Neutrophil (primary cell): ENCODE measurements at regions not wholly inside any gene's neighbourhood (a gene's known extent, or its start where the extent isn't known, plus 50 kb on each side); places are given as distances from the start of the nearest gene placed in this dataset.

Experiments
- H3K27ac ChIP-seq: fragments of 200-600 bp; sonication (generic); 2 replicates; pipeline ENCODE4 v1.5.1; 2016; ENCODE audit warnings: mild to moderate bottlenecking, moderate library complexity
- H3K27me3 ChIP-seq: fragments of 200-600 bp; sonication (generic); 2 replicates; pipeline ENCODE4 v1.6.0; 2016; ENCODE audit warnings: mild to moderate bottlenecking
- H3K36me3 ChIP-seq: fragments of 200-600 bp; sonication (generic); 2 replicates; pipeline ENCODE4 v1.5.1; 2017
- H3K4me1 ChIP-seq, 2 experiments: fragments of 200-600 bp in 1 of 2; sonication (generic) in 1 of 2; 1 replicate in 1 of 2; 2 replicates in 1 of 2; pipeline versions ENCODE4 v1.5.1 to v1.6.1; 2013 to 2016; ENCODE audit warnings: low read depth in 1 of 2, low read length in 1 of 2, mild to moderate bottlenecking in 1 of 2, moderate library complexity in 1 of 2; ENCODE audit not compliant: control insufficient read depth in 1 of 2, insufficient read depth in 1 of 2
- H3K4me3 ChIP-seq, 2 experiments: fragments of 200-600 bp in 1 of 2; sonication (generic) in 1 of 2; 1 replicate in 1 of 2; 2 replicates in 1 of 2; pipeline ENCODE4 v1.5.1; 2013 to 2016; ENCODE audit warnings: low read depth in 1 of 2, low read length in 1 of 2, mild to moderate bottlenecking in 1 of 2, moderate library complexity in 1 of 2
- H3K9me3 ChIP-seq: fragments of 200-600 bp; sonication (generic); 2 replicates; pipeline ENCODE4 v1.5.1; 2016
- CTCF ChIP-seq: fragments of 200-600 bp; sonication (generic); IDR thresholded peaks from 2 replicates; pipeline ENCODE4 v1.5.1; 2016; ENCODE audit warnings: antibody characterized with exemption

GRCh38 chr15:87724330-87724729, 532.2 kb downstream of the NTRK3 start:
- H3K4me1 ChIP-seq, result peaks cover 36 to 37% of the 10 kb centered on the region in 2 experiments
- peak overlapping the region; percentile 35 for H3K27ac ChIP-seq
- no peaks in the 10 kb centered on the region for H3K9me3 ChIP-seq
- H3K4me3 ChIP-seq, result no peak overlapping the region
- H3K27me3 ChIP-seq, result no peaks in the 10 kb centered on the region
- H3K36me3 ChIP-seq, result no peaks in the 10 kb centered on the region
- no peak for TF ChIP-seq CTCF

- Histone ChIP-seq H3K36me3 (no peaks in the 10 kb centered on the region), H3K27me3 (no peaks in the 10 kb centered on the region), H3K27ac (peak overlapping the region; percentile 35), H3K4me3 (no peak overlapping the region), H3K4me1 (peaks cover 36 to 37% of the 10 kb centered on the region in 2 experiments), H3K9me3 (no peaks in the 10 kb centered on the region)
- TF ChIP-seq CTCF, result no peak
Observed at GRCh38 chr15:87722941-87723691, 533.4 kb downstream of the NTRK3 start.

- Histone ChIP-seq H3K9me3 (no peaks in the 10 kb centered on the region), H3K27ac (no peak overlapping the region), H3K27me3 (no peaks in the 10 kb centered on the region), H3K36me3 (no peaks in the 10 kb centered on the region), H3K4me3 (no peak overlapping the region), H3K4me1 (peaks cover 50 to 53% of the 10 kb centered on the region in 2 experiments)
- TF ChIP-seq CTCF, result no peak
Observed at GRCh38 chr15:87720235-87720634, 536.3 kb downstream of the NTRK3 start.

GRCh38 chr15:87716422-87716821, 540.1 kb downstream of the NTRK3 start:
- Histone ChIP-seq H3K36me3 (no peaks in the 10 kb centered on the region), H3K9me3 (no peaks in the 10 kb centered on the region), H3K4me1 (peaks cover 34 to 38% of the 10 kb centered on the region in 2 experiments), H3K27ac (no peak overlapping the region), H3K4me3 (no peak overlapping the region), H3K27me3 (no peaks in the 10 kb centered on the region)
- TF ChIP-seq CTCF, result no peak

GRCh38 chr15:87715252-87715651, 541.3 kb downstream of the NTRK3 start:
- Histone ChIP-seq H3K9me3 (no peaks in the 10 kb centered on the region), H3K4me3 (no peak overlapping the region), H3K36me3 (no peaks in the 10 kb centered on the region), H3K27ac (no peak overlapping the region), H3K27me3 (no peaks in the 10 kb centered on the region), H3K4me1 (peaks cover 40 to 43% of the 10 kb centered on the region in 2 experiments)
- TF ChIP-seq CTCF, result no peak
